ENCODE measurements at regions not wholly inside any gene's neighbourhood (a gene's known extent, or its start where the extent isn't known, plus 50 kb on each side); places are given as distances from the start of the nearest gene placed in this dataset.

GRCh38 chr18:42373584-42373983 lies 418.6 kb downstream of the PIK3C3 start:
- no peak for TF ChIP-seq CTCF (IDR thresholded peaks at IDR 0.05)
- no peak for TF ChIP-seq POLR2A (IDR thresholded peaks at IDR 0.05)
